ENCODE measurements at regions not wholly inside any gene's neighbourhood (a gene's known extent, or its start where the extent isn't known, plus 50 kb on each side); places are given as distances from the start of the nearest gene placed in this dataset.
"Not testable (repeated sequence)": the region's sequence is repeated elsewhere in the genome, so short reads cannot be mapped to it uniquely, and the experiment has no call there.

- DNase-seq: no peak
Measured at GRCh38 chr2:60355849-60356261, 197.6 kb downstream of the BCL11A start.

GRCh38 chr2:60354713-60355112, 198.7 kb downstream of the BCL11A start:
- no peak for DNase-seq

- DNase-seq: no peak
Measured at GRCh38 chr2:60353863-60354262, 199.6 kb downstream of the BCL11A start.

- DNase-seq: no peak
Measured at GRCh38 chr2:60353406-60353800, 200.1 kb downstream of the BCL11A start.

- DNase-seq: no peak
Measured at GRCh38 chr2:60352491-60353405, 200.7 kb downstream of the BCL11A start.

- DNase-seq: no peak
Measured at GRCh38 chr2:60351802-60352201, 201.7 kb downstream of the BCL11A start.

GRCh38 chr2:60351321-60351720, 202.1 kb downstream of the BCL11A start:
- no peak for DNase-seq

GRCh38 chr2:60350791-60351190, 202.7 kb downstream of the BCL11A start:
- no peak for DNase-seq

GRCh38 chr2:60347781-60348180, 205.7 kb downstream of the BCL11A start:
- no peak for DNase-seq

GRCh38 chr2:60342491-60342890, 211.0 kb downstream of the BCL11A start:
- not testable (repeated sequence) for DNase-seq

GRCh38 chr2:60341151-60341550, 212.3 kb downstream of the BCL11A start:
- no peak for DNase-seq

- DNase-seq: no peak
Measured at GRCh38 chr2:60339286-60339685, 214.2 kb downstream of the BCL11A start.

- DNase-seq: no peak
Measured at GRCh38 chr2:60337142-60337497, 216.3 kb downstream of the BCL11A start.

GRCh38 chr2:60336442-60337141, 216.9 kb downstream of the BCL11A start:
- no peak for DNase-seq

- no peak for DNase-seq
Measured at GRCh38 chr2:60335533-60336237, 217.8 kb downstream of the BCL11A start.

- no peak for DNase-seq
Measured at GRCh38 chr2:60334610-60335009, 218.8 kb downstream of the BCL11A start.

GRCh38 chr2:60333264-60333663, 220.2 kb downstream of the BCL11A start:
- DNase-seq: no peak

- DNase-seq: peak; percentile 8
Measured at GRCh38 chr2:60331115-60331809, 222.2 kb downstream of the BCL11A start.

GRCh38 chr2:60329225-60329624, 224.2 kb downstream of the BCL11A start:
- no peak for DNase-seq

GRCh38 chr2:60324536-60324935, 228.9 kb downstream of the BCL11A start:
- DNase-seq: no peak

- no peak for DNase-seq
Measured at GRCh38 chr2:60321816-60322215, 231.6 kb downstream of the BCL11A start.

- DNase-seq: no peak
Measured at GRCh38 chr2:60320724-60321123, 232.7 kb downstream of the BCL11A start.

- no peak for DNase-seq
Measured at GRCh38 chr2:60319031-60319547, 234.4 kb downstream of the BCL11A start.
